ENCODE measurements at regions not wholly inside any gene's neighbourhood (a gene's known extent, or its start where the extent isn't known, plus 50 kb on each side); places are given as distances from the start of the nearest gene placed in this dataset.

DNA sequence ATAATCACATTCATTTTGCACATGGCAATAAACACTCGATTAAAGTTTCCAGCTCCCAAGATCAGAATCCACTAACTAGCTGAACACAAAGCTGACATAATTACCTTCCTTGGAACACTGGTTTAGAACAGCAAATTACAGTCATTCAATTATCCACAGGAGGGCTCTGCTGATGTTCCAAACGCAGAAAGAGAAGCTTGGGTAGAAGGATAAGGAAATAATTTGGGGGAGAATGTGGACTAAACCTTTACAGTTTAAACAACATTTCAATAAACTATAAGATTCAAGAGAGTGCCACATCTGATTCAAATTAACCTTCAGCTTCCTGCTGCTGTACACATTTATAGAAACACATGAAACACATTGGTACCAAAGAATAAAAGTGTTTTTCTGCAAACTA, 67.8 kb upstream of the ARL4C start (continued):
- TF ChIP-seq, protein P1, sequence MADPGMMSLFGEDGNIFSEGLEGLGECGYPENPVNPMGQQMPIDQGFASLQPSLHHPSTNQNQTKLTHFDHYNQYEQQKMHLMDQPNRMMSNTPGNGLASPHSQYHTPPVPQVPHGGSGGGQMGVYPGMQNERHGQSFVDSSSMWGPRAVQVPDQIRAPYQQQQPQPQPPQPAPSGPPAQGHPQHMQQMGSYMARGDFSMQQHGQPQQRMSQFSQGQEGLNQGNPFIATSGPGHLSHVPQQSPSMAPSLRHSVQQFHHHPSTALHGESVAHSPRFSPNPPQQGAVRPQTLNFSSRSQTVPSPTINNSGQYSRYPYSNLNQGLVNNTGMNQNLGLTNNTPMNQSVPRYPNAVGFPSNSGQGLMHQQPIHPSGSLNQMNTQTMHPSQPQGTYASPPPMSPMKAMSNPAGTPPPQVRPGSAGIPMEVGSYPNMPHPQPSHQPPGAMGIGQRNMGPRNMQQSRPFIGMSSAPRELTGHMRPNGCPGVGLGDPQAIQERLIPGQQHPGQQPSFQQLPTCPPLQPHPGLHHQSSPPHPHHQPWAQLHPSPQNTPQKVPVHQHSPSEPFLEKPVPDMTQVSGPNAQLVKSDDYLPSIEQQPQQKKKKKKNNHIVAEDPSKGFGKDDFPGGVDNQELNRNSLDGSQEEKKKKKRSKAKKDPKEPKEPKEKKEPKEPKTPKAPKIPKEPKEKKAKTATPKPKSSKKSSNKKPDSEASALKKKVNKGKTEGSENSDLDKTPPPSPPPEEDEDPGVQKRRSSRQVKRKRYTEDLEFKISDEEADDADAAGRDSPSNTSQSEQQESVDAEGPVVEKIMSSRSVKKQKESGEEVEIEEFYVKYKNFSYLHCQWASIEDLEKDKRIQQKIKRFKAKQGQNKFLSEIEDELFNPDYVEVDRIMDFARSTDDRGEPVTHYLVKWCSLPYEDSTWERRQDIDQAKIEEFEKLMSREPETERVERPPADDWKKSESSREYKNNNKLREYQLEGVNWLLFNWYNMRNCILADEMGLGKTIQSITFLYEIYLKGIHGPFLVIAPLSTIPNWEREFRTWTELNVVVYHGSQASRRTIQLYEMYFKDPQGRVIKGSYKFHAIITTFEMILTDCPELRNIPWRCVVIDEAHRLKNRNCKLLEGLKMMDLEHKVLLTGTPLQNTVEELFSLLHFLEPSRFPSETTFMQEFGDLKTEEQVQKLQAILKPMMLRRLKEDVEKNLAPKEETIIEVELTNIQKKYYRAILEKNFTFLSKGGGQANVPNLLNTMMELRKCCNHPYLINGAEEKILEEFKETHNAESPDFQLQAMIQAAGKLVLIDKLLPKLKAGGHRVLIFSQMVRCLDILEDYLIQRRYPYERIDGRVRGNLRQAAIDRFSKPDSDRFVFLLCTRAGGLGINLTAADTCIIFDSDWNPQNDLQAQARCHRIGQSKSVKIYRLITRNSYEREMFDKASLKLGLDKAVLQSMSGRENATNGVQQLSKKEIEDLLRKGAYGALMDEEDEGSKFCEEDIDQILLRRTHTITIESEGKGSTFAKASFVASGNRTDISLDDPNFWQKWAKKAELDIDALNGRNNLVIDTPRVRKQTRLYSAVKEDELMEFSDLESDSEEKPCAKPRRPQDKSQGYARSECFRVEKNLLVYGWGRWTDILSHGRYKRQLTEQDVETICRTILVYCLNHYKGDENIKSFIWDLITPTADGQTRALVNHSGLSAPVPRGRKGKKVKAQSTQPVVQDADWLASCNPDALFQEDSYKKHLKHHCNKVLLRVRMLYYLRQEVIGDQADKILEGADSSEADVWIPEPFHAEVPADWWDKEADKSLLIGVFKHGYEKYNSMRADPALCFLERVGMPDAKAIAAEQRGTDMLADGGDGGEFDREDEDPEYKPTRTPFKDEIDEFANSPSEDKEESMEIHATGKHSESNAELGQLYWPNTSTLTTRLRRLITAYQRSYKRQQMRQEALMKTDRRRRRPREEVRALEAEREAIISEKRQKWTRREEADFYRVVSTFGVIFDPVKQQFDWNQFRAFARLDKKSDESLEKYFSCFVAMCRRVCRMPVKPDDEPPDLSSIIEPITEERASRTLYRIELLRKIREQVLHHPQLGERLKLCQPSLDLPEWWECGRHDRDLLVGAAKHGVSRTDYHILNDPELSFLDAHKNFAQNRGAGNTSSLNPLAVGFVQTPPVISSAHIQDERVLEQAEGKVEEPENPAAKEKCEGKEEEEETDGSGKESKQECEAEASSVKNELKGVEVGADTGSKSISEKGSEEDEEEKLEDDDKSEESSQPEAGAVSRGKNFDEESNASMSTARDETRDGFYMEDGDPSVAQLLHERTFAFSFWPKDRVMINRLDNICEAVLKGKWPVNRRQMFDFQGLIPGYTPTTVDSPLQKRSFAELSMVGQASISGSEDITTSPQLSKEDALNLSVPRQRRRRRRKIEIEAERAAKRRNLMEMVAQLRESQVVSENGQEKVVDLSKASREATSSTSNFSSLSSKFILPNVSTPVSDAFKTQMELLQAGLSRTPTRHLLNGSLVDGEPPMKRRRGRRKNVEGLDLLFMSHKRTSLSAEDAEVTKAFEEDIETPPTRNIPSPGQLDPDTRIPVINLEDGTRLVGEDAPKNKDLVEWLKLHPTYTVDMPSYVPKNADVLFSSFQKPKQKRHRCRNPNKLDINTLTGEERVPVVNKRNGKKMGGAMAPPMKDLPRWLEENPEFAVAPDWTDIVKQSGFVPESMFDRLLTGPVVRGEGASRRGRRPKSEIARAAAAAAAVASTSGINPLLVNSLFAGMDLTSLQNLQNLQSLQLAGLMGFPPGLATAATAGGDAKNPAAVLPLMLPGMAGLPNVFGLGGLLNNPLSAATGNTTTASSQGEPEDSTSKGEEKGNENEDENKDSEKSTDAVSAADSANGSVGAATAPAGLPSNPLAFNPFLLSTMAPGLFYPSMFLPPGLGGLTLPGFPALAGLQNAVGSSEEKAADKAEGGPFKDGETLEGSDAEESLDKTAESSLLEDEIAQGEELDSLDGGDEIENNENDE (IDR thresholded peaks at IDR 0.05; ENCODE audit: insufficient replicate concordance, low read length), result no peak
